IMR-90 (cell line): ENCODE measurements at regions not wholly inside any gene's neighbourhood (a gene's known extent, or its start where the extent isn't known, plus 50 kb on each side); places are given as distances from the start of the nearest gene placed in this dataset.

ENCODE experiments used
- CHD1 ChIP-seq: IDR thresholded peaks from 2 replicates; pipeline ENCODE4 v1.6.1; 2012; ENCODE audit warnings: low read depth, low read length, improper control_type of control experiment
- MXI1 ChIP-seq: IDR thresholded peaks from 2 replicates; pipeline ENCODE4 v1.6.1; 2012; ENCODE audit warnings: low read depth, mild to moderate bottlenecking, low read length, moderate library complexity, borderline replicate concordance
- NFE2L2 ChIP-seq: fragments of 150-350 bp; IDR thresholded peaks from 2 replicates; pipeline ENCODE4 v1.6.1; 2016; ENCODE audit warnings: low read depth, mild to moderate bottlenecking, low read length
- USF2 ChIP-seq: fragments of 150-350 bp; IDR thresholded peaks from 2 replicates; pipeline ENCODE4 v1.6.1; 2017; ENCODE audit warnings: mild to moderate bottlenecking, antibody characterized with exemption, low read length, low read depth

DNA sequence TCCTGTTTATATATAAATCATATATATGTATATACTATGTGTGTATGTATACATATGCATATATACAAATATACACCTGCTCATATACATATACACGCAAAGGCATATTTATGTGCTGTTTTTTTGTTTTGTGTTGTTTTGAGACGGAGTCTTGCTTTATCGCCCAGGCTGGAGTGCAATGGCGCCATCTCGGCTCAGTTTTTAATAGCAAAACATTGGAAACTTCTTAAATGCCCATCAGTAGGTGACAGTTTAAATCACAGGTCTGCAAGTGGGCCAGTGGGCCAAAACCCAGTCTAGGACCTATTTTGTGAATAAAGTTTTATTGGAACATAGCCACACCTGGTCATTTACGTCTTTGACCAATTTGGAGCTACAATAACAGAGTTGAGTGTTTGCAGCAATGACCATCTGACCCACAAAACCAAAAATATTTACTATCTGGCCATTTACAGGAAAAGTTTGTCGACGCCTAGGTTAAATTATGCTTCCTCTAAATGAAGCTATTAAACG is 132.3 kb downstream of the TOMM20 start (continued):
- TF ChIP-seq USF2 = no peak
- TF ChIP-seq CHD1 = no peak
- no peak for TF ChIP-seq MXI1
- TF ChIP-seq NFE2L2 = no peak
